ENCODE measurements at regions not wholly inside any gene's neighbourhood (a gene's known extent, or its start where the extent isn't known, plus 50 kb on each side); places are given as distances from the start of the nearest gene placed in this dataset.
"Not testable (repeated sequence)": the region's sequence is repeated elsewhere in the genome, so short reads cannot be mapped to it uniquely, and the experiment has no call there.

DNA sequence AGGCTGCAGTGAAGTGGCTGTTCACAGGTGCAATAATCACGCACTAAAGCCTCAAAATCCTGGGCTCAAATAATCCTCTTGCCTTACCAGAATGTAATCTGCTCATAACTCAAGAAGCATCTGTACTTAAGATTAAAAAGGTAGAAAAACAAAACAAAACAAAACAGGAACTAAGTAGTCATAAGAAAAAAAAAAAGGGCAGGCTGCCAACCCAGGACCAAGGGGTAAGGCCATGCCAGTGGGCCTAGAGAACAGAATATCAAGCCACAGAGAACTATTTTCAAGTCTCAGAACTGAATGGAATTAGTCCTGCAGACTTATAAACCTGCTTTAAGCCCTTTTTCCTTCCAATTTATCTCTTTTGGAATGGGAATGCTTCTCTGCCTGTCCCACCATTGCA, 64.8 kb upstream of the TBC1D3K start:
- no peaks in the 10 kb centered on the region for H3K36me3 Mint-ChIP-seq (ENCODE audit: low read depth)
- no peak for DNase-seq
- H3K4me1 Mint-ChIP-seq: peaks cover 10% of the 10 kb centered on the region
- H3K27ac Mint-ChIP-seq: no peak overlapping the region
- no peak overlapping the region for H3K4me3 Mint-ChIP-seq
- intact Hi-C loops (cut with micrococcal nuclease): no loop called here
- peaks cover 17% of the 10 kb centered on the region for H3K27me3 Mint-ChIP-seq
- H3K9me3 Mint-ChIP-seq: peaks cover 7% of the 10 kb centered on the region

DNA sequence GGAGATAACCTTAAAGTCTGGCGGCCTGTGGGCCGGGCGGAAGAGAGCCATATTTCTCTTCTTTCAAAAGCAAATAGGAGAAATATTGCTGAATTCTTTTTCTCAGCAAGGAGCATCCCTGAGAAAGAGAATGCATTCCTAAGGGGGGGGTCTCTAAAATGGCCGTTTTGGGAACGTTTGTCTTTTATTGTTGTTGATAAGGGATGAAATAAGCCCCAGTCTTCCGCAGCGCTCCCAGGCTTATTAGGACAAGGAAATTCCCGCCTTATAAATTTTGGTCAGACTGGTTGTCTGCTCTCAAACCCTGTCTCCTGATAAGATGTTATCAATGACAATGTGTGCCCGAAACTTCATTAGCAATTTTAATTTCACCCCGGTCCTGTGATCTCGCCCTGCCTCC, 65.8 kb upstream of the TBC1D3K start:
- intact Hi-C loops (cut with micrococcal nuclease); H3K9me3 Mint-ChIP-seq; H3K36me3 Mint-ChIP-seq (ENCODE audit: low read depth); H3K27ac Mint-ChIP-seq; H3K4me3 Mint-ChIP-seq: not testable (repeated sequence)
- DNase-seq: peak; percentile 48
- Mint-ChIP-seq H3K4me1 (peaks cover 13% of the 10 kb centered on the region), H3K27me3 (peaks cover 18% of the 10 kb centered on the region)

DNA sequence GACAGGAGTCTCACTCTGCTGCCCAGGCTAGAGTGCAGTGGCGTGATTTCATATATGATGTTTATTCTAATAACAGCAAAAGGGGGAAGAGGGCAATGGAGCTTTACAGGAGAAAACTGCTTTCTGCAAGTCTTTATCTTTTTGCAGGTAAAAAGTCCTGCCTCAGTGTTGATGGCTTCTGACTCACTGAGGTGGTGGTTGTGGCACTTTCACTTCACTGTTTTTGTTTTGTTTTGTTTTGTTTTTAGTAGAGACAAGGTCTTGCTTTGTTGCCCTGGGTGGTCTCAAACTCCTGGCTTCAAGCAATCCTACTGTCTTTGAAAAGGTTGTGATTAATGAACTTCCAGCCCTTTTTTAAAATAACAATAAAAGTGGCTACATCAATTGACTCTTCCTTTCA, 68.0 kb upstream of the TBC1D3K start:
- Mint-ChIP-seq H3K4me3 (no peak overlapping the region), H3K4me1 (peaks cover 13% of the 10 kb centered on the region), H3K27me3 (peaks cover 20% of the 10 kb centered on the region), H3K36me3 (ENCODE audit: low read depth) (no peaks in the 10 kb centered on the region), H3K27ac (no peak overlapping the region), H3K9me3 (peaks cover 7% of the 10 kb centered on the region)
- DNase-seq: peak; percentile 59
- intact Hi-C loops (cut with micrococcal nuclease): no loop called here

DNA sequence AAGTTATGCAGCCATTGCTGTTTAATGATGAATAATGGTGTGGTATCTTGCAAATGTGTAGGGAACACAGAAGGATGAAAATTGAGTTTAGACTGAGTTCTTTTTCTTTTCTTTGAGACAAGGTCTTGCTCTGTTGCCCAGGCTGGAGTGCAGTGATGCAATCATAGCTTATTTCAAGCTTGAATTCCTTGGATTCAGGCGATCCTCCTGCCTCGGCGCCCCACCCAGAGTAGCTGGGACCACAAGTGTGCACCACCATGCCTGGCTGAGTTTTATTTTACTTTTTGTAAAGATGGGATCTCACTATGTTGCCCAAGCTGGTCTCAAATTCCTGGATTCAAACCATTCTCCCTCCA, 74.6 kb upstream of the TBC1D3K start:
- DNase-seq: no peak
- H3K36me3 Mint-ChIP-seq (ENCODE audit: low read depth): no peaks in the 10 kb centered on the region
- peak overlapping the region; percentile 93 for H3K27ac Mint-ChIP-seq
- H3K9me3 Mint-ChIP-seq: peaks cover 4% of the 10 kb centered on the region
- no peak overlapping the region for H3K4me3 Mint-ChIP-seq
- intact Hi-C loops (cut with micrococcal nuclease): loop anchor here (2.0 to 10.0 kb wide), 2 partner anchors 21 to 445 kb away; partner anchors contain the start of genes ACACA and TADA2A
- peaks cover 38% of the 10 kb centered on the region for H3K4me1 Mint-ChIP-seq
- H3K27me3 Mint-ChIP-seq: peaks cover 9% of the 10 kb centered on the region

DNA sequence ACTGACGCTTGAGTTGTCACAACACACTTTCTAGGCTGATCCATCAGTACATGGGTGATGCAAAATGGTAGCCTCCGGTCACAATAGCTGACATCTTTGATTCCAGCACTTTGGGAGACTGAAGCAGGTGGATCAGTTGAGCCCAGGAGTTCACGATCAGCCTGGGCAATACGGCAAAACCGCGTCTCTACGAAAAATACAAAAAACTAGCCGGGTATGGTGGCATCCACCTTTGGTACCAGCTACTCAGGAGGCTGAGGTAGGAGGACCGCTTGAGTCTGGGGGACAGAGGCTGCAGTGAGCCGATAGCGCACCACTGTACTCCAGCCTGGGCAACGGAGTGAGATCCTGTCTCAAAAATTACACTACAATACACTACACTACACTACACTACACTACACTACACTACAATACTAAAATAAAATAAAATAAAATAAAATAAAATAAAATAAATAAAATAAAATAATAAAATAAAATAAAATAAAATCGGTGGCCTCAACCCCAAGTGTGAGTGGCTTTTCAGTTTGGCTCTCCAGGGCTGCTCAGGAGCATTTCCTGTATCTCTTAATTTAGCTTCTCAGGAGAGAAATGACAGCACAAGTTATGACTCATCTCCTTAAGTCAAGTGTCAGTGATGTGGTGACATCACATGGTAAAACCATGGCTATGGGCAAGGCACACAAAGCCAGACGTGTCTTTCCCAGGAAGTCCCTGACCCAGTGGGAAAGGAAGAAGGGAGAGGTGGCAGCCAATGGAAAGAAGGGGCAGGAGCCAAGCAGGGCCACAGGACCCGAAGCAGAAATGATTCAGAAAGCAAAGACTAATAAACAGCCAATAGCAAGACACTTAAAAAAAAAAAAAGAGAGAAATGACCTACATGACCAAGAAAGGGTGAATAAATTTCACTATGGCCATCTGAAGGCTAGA, 75.3 kb upstream of the TBC1D3K start:
- Mint-ChIP-seq H3K9me3 (peaks cover 4% of the 10 kb centered on the region), H3K27me3 (peaks cover 5% of the 10 kb centered on the region), H3K27ac (peak overlapping the region; percentile 93), H3K4me3 (peak overlapping the region; percentile 47), H3K4me1 (peaks cover 35% of the 10 kb centered on the region), H3K36me3 (ENCODE audit: low read depth) (no peaks in the 10 kb centered on the region)
- intact Hi-C loops (cut with micrococcal nuclease): loop anchor here (2.0 to 10.0 kb wide), 2 partner anchors 20 to 444 kb away; partner anchors contain the start of genes ACACA and TADA2A
- DNase-seq: peak; percentile 87

DNA sequence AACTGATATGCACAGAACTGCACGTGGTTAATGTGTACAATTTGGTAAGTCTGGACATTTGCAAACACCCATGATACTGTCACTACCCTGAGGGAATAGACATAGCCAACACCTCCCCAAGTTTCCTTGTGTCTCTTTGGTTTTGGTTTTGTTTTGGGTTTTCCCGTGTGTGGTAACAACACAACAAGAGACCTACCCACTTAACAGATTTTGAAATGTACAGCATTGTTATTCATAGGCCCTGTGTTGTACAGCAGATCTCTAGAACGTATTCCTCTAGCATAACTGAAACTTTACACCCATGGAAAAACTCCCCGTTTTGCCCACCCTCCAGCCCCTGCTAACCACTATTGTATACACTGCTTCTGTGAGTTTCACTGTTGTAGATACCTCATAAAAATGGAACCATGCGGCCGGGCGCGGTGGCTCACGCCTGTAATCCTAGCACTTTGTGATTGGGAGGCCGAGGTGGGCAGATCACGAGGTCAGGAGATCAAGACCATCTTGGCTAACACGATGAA, 76.3 kb upstream of the TBC1D3K start:
- Mint-ChIP-seq H3K9me3 (peaks cover 4% of the 10 kb centered on the region), H3K36me3 (ENCODE audit: low read depth) (no peaks in the 10 kb centered on the region), H3K4me3 (peak overlapping the region; percentile 47), H3K27ac (peak overlapping the region; percentile 87), H3K4me1 (peaks cover 34% of the 10 kb centered on the region), H3K27me3 (peaks cover 4% of the 10 kb centered on the region)
- DNase-seq: peak; percentile 77
- intact Hi-C loops (cut with micrococcal nuclease): loop anchor here (2.0 to 10.0 kb wide), 2 partner anchors 19 to 443 kb away; partner anchors contain the start of genes ACACA and TADA2A

DNA sequence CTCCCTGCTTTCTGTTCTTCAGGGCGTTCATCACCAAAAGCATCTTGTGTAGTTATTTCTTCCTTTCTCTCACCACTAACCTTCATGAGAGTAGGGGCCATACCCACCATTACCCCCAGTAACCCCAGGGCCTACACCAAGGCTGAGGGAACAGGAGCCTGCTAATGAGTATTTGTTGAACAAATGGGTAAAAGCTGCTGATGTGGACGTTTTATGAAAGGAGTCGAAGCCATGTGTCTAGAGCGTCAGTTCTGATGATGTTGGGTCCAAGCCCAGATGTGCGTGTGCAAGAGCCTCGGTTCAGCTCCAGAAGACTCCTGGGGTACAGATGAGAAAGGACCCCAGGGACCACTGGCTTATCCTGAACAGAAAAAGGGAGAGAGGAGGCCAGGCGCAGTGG, 77.1 kb upstream of the TBC1D3K start:
- peaks cover 34% of the 10 kb centered on the region for H3K4me1 Mint-ChIP-seq
- intact Hi-C loops (cut with micrococcal nuclease): loop anchor here (10.0 kb wide), 1 partner anchor 442 kb away; the partner anchor contains the start of genes ACACA and TADA2A
- no peak for DNase-seq
- H3K27ac Mint-ChIP-seq: peak overlapping the region; percentile 79
- no peaks in the 10 kb centered on the region for H3K36me3 Mint-ChIP-seq (ENCODE audit: low read depth)
- peaks cover 4% of the 10 kb centered on the region for H3K9me3 Mint-ChIP-seq
- peak overlapping the region; percentile 18 for H3K4me3 Mint-ChIP-seq
- H3K27me3 Mint-ChIP-seq: peaks cover 2% of the 10 kb centered on the region

DNA sequence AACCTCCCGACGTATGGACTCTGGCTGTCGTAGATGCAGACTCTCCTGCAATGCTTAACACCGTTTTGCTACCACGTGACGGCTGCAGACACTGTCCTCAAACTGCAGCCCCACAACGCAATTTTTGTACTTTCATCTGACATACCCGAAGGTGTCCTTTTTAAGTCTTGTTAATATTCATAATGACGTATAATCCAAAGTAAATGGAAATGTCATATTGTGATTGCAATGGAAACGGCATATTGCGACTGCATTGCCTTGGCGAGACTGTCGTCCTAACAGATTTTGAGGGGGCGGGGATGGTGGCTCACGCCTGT, 79.3 kb upstream of the TBC1D3K start:
- Mint-ChIP-seq H3K27me3 (peaks cover 8% of the 10 kb centered on the region), H3K27ac (peak overlapping the region; percentile 58), H3K4me3 (peak overlapping the region; percentile 51), H3K9me3 (peaks cover 4% of the 10 kb centered on the region), H3K4me1 (peaks cover 32% of the 10 kb centered on the region), H3K36me3 (ENCODE audit: low read depth) (no peaks in the 10 kb centered on the region)
- intact Hi-C loops (cut with micrococcal nuclease): loop anchor here (10.0 kb wide), 1 partner anchor 440 kb away; the partner anchor contains the start of genes ACACA and TADA2A
- no peak for DNase-seq

DNA sequence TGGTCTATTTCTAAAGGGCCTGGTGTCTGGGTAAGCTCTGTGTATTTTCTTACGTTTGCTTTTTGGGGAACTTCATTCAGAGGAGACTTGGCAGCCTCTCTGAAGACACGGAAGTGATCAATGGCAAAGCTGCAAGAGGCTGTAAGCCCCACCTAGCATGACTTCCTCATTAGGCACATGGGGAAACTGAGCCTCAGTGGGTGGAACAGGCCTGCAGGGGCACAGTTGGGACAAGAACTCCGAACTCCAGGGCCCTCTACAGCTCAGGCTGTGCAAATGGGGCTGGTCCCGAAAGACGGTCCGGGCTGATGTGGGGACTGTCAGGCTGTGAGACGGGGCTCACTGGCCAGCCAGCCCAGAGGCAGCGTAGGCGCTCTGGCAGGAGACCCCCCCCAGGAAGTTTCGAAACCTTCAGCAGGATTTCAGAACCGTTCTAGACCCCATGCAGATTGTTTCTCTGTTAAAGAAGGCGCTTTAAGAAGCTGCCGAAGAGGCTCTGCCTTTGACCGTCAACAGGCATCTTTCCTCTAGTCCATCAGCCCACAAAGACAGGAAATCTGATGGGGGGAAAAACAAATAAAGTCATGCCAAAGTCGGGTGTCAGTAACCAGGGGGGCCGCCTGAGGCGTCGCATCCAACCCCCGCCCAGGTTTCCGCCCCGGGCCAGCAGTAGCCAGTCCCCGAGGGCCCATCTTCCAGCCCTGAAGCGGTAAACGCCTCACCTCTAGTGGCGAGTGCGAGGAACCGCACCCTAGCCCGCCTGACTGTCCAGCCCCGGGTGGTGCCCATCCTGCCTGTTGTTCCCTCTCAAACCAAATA, 79.8 kb upstream of the TBC1D3K start:
- Mint-ChIP-seq H3K4me1 (peaks cover 27% of the 10 kb centered on the region), H3K27me3 (peaks cover 8% of the 10 kb centered on the region), H3K9me3 (peaks cover 4% of the 10 kb centered on the region), H3K4me3 (peak overlapping the region; percentile 51), H3K27ac (peak overlapping the region; percentile 58), H3K36me3 (ENCODE audit: low read depth) (no peaks in the 10 kb centered on the region)
- peak; percentile 88 for DNase-seq
- intact Hi-C loops (cut with micrococcal nuclease): loop anchor here (10.0 kb wide), 1 partner anchor 440 kb away; the partner anchor contains the start of genes ACACA and TADA2A

DNA sequence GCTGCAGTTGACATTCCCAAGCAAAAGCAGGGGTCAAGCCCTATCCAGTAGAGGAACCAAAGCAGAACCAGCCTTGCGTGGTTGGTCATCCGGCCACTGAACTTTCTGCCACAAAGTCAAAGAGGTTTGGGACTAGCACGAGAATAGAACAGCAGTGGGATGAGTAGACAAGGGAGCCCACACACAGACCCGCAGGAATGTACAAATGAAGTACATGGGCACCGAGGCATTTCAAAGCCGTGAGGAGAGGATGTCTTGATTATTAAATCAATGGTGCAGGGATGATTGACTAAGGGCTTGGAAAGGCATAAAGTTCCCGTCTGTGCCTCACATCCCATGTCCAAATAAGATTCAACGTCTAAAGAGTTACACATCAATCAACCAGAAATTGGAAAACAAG, 81.8 kb upstream of the TBC1D3K start:
- H3K36me3 Mint-ChIP-seq (ENCODE audit: low read depth): no peaks in the 10 kb centered on the region
- H3K9me3 Mint-ChIP-seq: no peaks in the 10 kb centered on the region
- no peak for DNase-seq
- peaks cover 9% of the 10 kb centered on the region for H3K4me1 Mint-ChIP-seq
- H3K4me3 Mint-ChIP-seq: no peak overlapping the region
- H3K27ac Mint-ChIP-seq: no peak overlapping the region
- intact Hi-C loops (cut with micrococcal nuclease): loop anchor here (10.0 kb wide), 1 partner anchor 438 kb away; the partner anchor contains the start of genes ACACA and TADA2A
- H3K27me3 Mint-ChIP-seq: peaks cover 16% of the 10 kb centered on the region

DNA sequence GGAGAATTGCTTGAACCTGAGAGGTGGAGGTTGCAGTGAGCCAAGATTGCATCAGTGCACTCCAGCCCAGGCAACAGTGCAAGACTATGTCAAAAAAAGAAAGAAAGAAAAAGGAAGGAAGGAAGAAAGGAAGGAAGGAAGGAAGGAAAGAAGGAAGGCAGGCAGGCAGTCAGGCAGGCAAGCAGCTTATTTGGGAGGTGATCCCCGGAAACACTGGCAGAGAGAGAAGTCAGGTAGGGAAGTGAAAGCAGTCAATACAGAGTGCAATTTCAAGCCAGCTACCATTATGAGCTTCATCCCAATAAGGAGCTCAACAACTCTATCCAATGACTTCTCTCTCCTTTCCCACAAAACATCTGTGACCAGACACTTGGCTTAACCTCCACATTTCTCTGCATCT, 83.0 kb upstream of the TBC1D3K start:
- H3K9me3 Mint-ChIP-seq: no peaks in the 10 kb centered on the region
- no peak overlapping the region for H3K4me3 Mint-ChIP-seq
- H3K27ac Mint-ChIP-seq: no peak overlapping the region
- H3K4me1 Mint-ChIP-seq: peaks cover 2% of the 10 kb centered on the region
- peaks cover 22% of the 10 kb centered on the region for H3K27me3 Mint-ChIP-seq
- no peak for DNase-seq
- intact Hi-C loops (cut with micrococcal nuclease): loop anchor here (10.0 kb wide), 1 partner anchor 436 kb away; the partner anchor contains the start of genes ACACA and TADA2A
- no peaks in the 10 kb centered on the region for H3K36me3 Mint-ChIP-seq (ENCODE audit: low read depth)

DNA sequence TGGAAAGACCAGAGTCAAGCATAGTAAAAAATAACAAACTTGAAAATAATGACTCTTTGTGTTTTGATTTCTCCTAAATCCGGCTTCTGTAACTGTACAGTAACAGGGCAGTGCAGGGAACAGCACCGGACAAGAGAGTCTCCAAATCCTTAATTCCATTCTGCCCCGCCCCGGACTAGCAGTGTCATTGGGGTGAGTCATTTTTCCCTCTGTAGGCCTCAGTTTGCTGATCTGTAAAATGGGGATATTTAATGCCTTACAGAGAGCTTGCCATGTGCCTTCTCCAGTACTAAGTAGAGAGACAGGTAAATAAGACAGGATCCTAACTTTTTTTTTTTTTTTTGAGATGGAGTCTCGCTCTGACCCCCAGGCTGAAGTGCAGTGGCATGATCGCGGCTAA, 83.6 kb upstream of the TBC1D3K start:
- intact Hi-C loops (cut with micrococcal nuclease): loop anchor here (10.0 kb wide), 1 partner anchor 436 kb away; the partner anchor contains the start of genes ACACA and TADA2A
- peaks cover 2% of the 10 kb centered on the region for H3K4me1 Mint-ChIP-seq

DNA sequence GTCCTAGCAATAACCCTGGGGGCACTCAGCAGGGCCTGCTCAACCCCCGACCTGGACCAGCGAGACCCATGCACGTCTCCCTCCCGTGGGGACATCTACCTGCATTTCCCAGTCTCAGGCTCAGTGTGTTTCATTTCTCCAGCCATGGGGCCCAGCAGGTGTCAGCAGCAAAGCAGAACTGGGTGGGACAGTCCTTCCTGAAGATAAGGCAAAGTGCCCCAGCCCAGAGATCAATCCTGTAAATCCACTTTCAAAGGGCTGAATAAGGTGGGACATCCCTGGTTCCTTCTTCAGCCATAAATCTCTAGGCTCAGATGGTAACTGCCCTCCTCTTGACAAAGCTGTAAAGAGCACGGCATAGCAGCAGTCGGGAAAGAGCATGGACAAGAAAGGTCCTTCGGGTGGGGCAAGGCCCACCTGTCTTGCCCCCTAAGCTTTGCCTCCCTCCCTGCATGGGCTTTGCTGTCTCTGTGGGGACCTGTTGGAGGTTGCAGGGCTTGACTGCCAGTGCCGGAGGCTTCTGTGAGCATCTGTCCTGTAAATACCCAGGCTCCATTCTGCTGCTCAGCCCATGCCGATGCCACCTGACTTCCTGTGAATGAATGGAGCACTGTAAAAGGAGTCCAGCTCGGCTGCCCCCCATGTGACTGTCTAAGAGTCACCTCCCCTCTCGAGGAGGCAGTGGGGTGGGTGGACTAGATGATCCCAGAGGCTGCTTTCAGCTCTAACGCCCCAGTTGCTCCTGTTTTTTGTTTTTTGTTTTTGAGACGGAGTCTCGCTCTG, 84.8 kb upstream of the TBC1D3K start:
- DNase-seq: no peak
- intact Hi-C loops (cut with micrococcal nuclease): no loop called here
- H3K36me3 Mint-ChIP-seq (ENCODE audit: low read depth): no peaks in the 10 kb centered on the region
- H3K4me3 Mint-ChIP-seq: no peak overlapping the region
- no peak overlapping the region for H3K27ac Mint-ChIP-seq
- no peaks in the 10 kb centered on the region for H3K9me3 Mint-ChIP-seq
- H3K4me1 Mint-ChIP-seq: peaks cover 9% of the 10 kb centered on the region
- H3K27me3 Mint-ChIP-seq: peaks cover 23% of the 10 kb centered on the region

More for the DNA sequence above, 83.6 kb upstream of the TBC1D3K start:
- Mint-ChIP-seq H3K27ac (no peak overlapping the region), H3K27me3 (peaks cover 23% of the 10 kb centered on the region), H3K9me3 (no peaks in the 10 kb centered on the region), H3K36me3 (ENCODE audit: low read depth) (no peaks in the 10 kb centered on the region), H3K4me3 (no peak overlapping the region)
- DNase-seq: no peak

Measured in activated CD4-positive, alpha-beta T cell treated with anti-CD3 and anti-CD28 coated beads, Interleukin-2, amount 10 ng/mL, durations not matched to agents 24 days and 14 days (primary cell).